ENCODE measurements at regions not wholly inside any gene's neighbourhood (a gene's known extent, or its start where the extent isn't known, plus 50 kb on each side); places are given as distances from the start of the nearest gene placed in this dataset.
"Not testable (repeated sequence)": the region's sequence is repeated elsewhere in the genome, so short reads cannot be mapped to it uniquely, and the experiment has no call there.

GRCh38 chr2:77734662-77735340 lies 212.6 kb upstream of the LRRTM4 start:
- DNase-seq, result not testable (repeated sequence)

GRCh38 chr2:77737236-77737635 lies 215.1 kb upstream of the LRRTM4 start:
- DNase-seq, result no peak

- no peak for DNase-seq
Measured at GRCh38 chr2:77746780-77747179, 224.6 kb upstream of the LRRTM4 start.

- not testable (repeated sequence) for DNase-seq
Measured at GRCh38 chr2:77753710-77754345, 231.7 kb upstream of the LRRTM4 start.

GRCh38 chr2:77767388-77768076 lies 245.4 kb upstream of the LRRTM4 start:
- DNase-seq, result no peak

- DNase-seq, result no peak
Measured at GRCh38 chr2:77768508-77768907, 246.3 kb upstream of the LRRTM4 start.

- DNase-seq, result no peak
Measured at GRCh38 chr2:77778917-77779316, 256.7 kb upstream of the LRRTM4 start.

- DNase-seq, result not testable (repeated sequence)
Measured at GRCh38 chr2:77793500-77793899, 271.3 kb upstream of the LRRTM4 start.

GRCh38 chr2:77796397-77796796 lies 274.2 kb upstream of the LRRTM4 start:
- no peak for DNase-seq

- no peak for DNase-seq
Measured at GRCh38 chr2:77797088-77797487, 274.9 kb upstream of the LRRTM4 start.

- DNase-seq, result no peak
Measured at GRCh38 chr2:77800410-77800809, 278.2 kb upstream of the LRRTM4 start.

- DNase-seq, result no peak
Measured at GRCh38 chr2:77807531-77808215, 285.5 kb upstream of the LRRTM4 start.

- no peak for DNase-seq
Measured at GRCh38 chr2:77808599-77808998, 286.4 kb upstream of the LRRTM4 start.

- no peak for DNase-seq
Measured at GRCh38 chr2:77813599-77813998, 291.4 kb upstream of the LRRTM4 start.

- DNase-seq, result no peak
Measured at GRCh38 chr2:77816618-77817017, 294.4 kb upstream of the LRRTM4 start.

GRCh38 chr2:77818186-77818585 lies 296.0 kb upstream of the LRRTM4 start:
- DNase-seq, result no peak

GRCh38 chr2:77823028-77823427 lies 300.9 kb upstream of the LRRTM4 start:
- DNase-seq, result no peak

GRCh38 chr2:77831060-77831459 lies 308.9 kb upstream of the LRRTM4 start:
- no peak for DNase-seq

- no peak for DNase-seq
Measured at GRCh38 chr2:77831471-77831870, 309.3 kb upstream of the LRRTM4 start.

- no peak for DNase-seq
Measured at GRCh38 chr2:77831898-77832297, 309.7 kb upstream of the LRRTM4 start.

- no peak for DNase-seq
Measured at GRCh38 chr2:77834360-77835002, 312.3 kb upstream of the LRRTM4 start.

- DNase-seq, result no peak
Measured at GRCh38 chr2:77838441-77838840, 316.3 kb upstream of the LRRTM4 start.

- no peak for DNase-seq
Measured at GRCh38 chr2:77839102-77839501, 316.9 kb upstream of the LRRTM4 start.

Measured in DMS79 (cell line).